HG03432 (cell line): ENCODE measurements at regions not wholly inside any gene's neighbourhood (a gene's known extent, or its start where the extent isn't known, plus 50 kb on each side); places are given as distances from the start of the nearest gene placed in this dataset.
A peak's percentile ranks its signal among the peaks of the same experiment; 100 is the strongest.
"Not testable (repeated sequence)": the region's sequence is repeated elsewhere in the genome, so short reads cannot be mapped to it uniquely, and the experiment has no call there.

Experiments
- ATAC-seq: cut with Tn5 transposase; IDR thresholded peaks from one replicate; pipeline ENCODE4 v1.9.1; 2021; ENCODE audit warnings: mild to moderate bottlenecking, moderate library complexity; ENCODE audit not compliant: unreplicated experiment

DNA sequence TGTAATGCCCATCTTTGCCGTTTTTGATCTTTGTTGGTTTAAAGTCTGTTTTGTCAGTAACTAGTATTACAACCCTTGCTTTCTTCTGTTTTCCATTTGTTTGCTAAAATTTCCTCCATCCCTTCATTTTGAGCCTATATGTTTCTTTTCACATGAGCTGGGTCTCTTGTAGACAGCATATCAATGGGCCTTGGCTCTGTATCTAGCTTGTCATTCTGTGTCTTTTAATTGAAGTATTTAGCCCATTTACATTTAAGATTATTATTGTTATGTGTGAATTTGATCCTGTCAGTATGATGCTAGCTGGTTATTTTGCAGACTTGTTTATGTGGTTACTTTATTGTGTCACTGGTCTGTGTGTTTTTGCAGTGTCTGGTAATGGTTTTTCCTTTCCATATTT lies 913.2 kb downstream of the TRHDE start:
- no peak for ATAC-seq

DNA sequence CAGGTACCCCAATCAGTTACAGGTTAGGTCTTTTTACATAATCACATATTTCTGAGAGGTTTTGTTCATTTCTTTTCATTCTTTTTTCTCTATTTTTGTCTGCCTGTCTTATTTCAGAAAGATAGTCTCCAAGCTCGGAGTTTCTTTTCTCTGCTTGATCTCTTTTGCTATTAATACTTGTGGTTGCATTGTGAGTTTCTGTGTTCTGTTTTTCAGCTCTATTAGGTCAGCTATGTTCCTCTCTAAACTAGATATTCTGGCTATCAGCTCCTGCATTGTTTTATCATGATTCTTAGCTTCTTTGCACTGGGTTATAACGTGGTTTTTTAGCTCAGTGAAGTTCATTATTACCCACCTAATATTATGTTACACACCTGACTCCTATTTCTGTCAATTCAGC lies 914.1 kb downstream of the TRHDE start:
- ATAC-seq = no peak

DNA sequence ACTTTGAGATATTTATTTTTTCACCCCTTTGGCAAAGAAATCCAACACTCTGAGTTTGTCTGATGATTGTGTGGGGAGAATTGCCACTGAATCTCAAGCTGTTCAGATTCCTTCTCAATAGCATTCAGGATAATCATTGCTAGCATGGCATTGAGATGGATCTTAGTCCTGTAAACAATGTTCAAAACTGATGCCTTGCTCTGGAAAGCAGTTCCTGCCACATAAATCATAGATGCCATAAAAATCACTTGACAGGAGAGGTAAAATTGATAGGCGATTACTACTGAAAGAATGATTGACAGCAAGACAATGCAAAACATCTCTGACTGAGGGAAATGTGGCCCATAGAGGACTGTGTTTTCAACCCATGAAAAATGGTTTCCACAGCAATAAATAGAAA lies 915.6 kb downstream of the TRHDE start:
- ATAC-seq = no peak

DNA sequence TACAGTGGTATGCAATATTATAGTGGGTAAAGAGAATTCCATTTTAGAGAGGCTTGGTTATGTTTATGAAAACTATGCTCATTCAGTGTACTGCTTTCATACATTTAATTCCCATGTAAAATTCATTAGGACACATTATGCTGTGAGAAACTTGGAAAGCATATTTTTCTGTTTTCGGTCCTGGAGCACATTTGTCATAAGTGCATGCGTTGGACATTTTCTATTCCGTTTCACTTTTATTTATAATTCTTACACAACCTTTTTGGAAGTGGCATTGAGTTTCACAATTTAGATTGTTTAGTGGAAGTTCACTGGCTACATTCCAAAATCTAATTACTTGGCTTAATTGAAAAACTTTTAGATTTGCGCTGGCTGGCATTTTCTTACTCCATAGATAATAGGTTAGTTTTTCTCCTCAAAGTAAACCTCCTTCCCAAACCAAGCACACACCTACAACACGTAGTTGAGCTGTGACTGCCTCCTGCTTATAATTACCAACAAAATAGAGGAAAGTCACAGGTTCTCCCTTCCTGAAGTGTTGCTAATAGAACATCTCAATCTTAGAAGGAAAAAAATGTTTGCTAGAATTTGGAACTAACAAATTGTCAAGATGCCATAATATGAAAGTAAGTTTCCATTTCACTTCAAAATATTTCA lies 938.5 kb downstream of the TRHDE start:
- no peak for ATAC-seq

DNA sequence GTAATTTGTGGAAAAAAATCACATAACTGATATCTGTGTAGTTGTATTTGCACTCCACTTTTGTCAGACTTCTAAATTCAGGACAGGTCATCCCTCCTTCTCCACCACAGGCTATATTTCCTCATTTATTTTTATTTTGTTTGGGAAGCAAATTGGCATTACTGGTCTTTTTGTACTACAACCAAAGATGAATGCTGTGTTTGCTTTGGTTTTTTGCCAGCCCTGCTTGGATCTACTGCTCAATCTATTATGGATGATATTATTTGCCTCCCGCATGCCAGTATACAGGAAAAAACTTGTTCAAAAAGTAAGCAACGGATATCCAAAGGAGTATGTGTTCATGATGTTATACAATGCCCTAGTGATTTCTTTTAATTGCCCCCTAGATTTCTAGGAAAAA lies 948.8 kb downstream of the TRHDE start:
- no peak for ATAC-seq

DNA sequence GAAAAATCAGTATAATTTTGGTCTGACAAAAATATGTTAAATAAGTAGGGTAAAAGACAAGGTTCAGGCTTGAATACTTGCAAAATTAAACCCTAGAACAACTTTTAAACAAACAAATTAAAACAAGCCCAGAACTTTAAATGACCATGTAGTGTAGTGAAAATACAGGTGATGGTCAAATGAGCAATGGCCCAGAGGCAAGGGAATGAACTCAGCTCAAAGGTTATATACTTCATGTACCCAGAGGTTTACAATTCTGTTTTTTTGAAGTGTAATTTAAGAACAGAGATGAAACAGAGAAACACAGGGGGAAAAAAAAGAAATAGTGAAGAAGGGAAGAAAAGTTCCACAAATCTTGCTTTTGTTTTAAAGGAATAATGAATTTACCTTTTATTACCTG lies 949.2 kb downstream of the TRHDE start:
- no peak for ATAC-seq

DNA sequence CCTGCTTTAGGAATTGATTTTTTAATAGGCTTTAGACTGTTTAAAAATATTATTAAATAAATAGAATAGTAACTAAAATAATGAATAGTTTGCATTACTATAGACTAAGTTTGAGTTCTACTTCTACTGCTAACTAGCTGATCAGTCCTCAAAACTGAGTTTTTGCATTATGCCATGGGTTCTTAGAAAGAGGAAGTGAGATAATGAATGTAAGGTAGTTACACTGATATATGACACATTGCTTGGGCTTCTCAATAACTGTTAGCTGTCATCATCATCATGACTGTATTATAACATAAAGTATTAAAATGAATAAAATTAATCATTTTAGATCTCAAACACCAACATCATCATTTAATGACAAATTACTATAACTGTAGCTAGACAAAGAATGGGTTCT lies 949.7 kb downstream of the TRHDE start:
- peak; percentile 51 for ATAC-seq

DNA sequence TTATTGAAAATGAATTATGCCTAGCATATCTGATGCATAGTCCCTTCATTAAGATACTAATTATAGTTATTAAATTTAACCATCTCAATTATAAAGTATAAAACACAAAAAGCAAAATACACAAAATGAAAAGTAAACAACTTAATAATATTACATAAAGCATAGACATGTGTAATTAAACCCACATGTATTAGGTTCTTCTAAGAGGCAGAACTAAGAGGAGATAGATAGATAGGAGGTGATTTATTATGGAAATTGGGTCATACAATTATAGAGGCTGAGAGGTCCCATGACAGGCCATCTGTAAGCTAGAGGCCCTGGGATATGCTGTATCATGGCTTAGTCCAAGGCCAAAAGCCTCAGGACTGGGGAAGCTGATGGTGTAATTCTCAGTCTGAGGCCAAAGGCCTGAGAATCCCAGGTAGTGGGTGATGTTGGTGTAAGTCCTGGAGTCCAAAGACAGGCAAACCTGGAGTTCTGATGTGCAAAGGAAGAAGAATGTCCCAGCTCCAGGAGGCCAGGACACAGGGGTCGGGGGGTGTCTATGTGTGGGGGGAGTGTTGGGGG lies 953.3 kb downstream of the TRHDE start:
- ATAC-seq = no peak

DNA sequence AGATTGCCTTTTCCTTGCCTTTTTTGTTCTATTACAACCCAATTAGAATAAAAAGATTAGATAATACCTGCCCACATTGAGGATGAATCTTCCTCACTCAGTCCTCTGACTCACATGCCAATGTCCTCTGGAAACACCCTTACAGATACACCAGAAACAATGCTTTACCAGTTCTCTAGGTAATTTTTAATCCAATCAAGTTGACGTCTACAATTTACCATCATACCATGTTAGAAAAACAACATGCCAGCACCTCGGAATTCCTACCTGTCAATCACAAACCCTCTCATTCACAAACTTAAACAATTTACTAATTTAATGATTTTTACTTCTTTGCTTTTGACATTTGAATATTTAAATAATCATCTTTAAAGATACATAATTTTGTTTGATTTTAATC lies 953.8 kb downstream of the TRHDE start:
- ATAC-seq = no peak

DNA sequence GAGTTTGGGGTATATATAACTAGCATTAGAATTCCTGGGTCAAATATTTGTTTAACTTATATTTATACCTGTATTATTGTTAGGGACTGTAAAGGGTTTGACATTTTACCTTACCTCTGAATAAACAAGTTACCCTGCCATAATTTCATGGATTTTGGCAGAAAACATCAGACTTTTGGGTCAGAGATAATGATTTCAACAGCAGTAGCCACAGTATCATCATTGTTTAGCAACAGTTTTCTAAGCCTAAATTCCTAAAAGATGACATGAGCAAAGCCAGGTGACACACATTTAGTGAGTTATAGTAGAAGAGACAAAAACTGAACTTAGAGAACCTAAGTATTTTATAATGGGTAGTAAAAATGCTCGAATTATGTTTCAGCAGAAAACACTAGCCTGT lies 954.4 kb downstream of the TRHDE start:
- no peak for ATAC-seq

DNA sequence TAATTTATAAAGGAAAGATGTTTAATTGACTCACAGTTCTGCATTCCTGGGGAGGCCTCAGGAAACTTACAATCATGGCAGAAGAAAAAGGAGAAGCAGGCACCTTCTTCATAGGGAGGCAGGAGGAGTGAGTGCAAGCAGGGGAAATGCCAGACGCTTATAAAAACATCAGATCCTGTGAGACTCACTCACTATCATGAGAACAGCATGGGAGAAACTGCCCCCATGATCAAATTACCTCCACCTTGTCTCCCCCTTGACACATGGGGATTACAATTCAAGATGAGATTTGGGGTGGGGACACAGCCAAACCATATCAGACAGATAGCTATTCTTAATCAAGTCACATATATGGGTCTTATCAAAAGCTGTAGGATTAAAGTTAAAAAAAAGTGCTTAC lies 956.7 kb downstream of the TRHDE start:
- not testable (repeated sequence) for ATAC-seq

DNA sequence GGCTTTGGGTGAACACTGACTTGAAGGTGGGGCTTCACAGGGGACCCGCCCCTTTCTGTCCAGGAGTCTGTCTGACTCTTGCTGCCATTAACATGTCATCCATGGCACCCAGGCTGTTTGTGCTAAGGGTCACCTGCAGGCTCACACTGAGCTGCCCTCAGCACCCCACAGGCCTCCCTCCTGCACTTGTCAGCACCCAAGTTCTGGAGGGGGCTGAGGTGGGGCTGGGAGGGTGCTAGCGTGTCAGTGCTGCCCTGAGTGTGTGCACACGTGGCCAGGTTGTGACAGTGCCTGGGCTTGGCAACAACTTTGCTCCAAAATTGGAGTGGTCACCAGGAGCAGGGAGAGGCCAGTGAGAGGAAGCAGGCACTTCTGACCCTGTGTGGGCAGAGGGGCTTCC lies 963.2 kb downstream of the TRHDE start:
- no peak for ATAC-seq

DNA sequence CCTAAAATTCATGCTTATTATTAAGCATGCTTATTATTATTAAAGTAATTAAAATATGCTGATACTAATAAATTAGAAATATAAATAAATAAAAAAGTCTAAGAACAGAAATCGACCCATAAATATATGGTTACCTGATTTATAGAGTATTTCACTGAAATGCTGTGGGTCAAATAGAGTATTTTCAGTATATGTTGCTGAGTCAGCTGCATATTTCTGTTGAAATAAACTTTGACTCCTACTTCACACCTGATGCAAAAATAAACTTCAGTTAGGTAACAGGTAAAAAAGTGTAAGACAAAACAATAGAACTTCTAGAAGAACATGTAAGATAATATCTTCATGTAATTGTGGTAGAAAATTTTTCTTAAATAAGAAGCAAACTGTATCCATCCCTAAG lies 967.9 kb downstream of the TRHDE start:
- no peak for ATAC-seq

DNA sequence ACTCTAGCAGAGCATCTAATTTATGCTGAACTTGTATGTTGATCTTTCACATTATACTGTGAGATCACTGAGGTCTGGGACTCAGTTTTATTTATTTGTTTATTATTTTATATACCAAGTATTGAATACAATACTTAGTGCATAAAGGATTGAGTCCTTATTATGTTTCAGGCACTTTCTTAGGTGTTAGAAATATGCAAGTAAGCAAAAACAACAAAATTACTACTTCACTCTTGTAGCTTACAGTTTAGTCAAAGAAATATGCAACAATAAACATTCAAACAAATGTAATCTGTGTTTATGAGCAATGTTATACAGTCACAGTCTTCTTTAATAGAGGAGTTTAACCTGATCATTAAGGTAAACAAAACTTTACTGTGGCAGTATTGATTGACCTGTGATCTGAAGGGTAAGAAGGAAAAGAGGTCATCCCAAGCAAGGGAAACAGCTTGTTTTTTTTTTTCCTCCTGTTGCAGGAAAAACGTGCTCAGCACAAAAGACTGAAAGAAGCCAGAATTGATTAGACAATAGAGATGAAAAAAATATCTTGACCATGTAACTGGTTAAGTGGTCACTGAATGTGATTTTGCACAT lies 990.7 kb downstream of the TRHDE start:
- ATAC-seq = no peak

DNA sequence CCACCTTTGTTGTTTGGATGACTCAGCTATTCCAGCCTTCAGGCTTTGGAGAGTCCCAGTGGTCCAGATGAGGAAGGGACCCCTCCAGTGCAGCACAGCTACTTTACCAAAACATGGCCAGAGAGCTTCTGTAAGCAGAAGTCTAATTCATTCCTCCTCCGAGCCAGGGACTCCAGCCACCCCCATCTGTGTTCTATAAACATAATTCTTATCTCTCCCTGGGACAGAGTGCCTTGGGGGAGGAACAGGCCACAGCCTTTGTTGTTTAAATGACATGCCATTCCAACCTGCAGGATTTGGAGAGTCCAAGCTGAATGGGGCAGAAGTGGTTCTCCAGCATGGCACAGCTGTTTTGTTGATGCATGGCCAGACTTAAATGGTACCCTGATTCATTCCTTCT lies 994.0 kb downstream of the TRHDE start:
- ATAC-seq = no peak

DNA sequence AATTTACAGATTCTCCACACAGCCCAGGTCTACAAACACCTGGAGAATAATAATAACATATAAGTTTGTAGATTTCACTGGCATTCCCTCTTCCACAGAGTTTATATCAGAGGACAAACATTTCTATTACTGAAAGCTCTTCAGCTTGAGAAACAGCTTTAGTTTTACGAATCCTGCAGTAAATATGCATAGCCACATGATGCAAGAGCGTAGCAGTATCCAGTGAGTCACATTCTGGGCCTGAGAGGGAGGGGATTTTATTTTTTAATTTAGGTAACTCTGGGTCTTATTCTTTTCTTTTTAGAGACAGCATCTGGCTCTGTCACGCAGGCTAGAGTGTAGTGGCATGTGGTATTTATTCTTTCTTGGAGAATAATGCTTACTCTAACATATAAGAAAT lies 1002.8 kb downstream of the TRHDE start:
- no peak for ATAC-seq

DNA sequence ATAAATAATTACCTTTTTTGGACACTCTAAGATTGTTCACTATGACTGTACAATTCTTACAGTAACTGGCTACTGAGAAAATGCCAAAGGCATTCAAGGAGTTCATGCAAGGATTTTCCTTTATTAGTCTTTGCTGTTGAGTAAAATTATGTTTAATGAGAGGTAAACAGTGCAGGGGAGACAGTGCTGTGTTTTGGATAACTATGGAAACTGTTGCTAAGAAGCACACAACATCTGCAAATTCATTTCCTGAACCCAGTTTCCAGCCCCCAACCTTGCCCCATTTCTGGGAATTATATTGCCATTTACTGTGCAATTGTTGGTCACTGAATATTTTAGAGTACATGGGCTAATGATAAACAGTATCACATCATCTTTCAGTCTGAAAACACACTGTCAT lies 1005.8 kb downstream of the TRHDE start:
- ATAC-seq = no peak

DNA sequence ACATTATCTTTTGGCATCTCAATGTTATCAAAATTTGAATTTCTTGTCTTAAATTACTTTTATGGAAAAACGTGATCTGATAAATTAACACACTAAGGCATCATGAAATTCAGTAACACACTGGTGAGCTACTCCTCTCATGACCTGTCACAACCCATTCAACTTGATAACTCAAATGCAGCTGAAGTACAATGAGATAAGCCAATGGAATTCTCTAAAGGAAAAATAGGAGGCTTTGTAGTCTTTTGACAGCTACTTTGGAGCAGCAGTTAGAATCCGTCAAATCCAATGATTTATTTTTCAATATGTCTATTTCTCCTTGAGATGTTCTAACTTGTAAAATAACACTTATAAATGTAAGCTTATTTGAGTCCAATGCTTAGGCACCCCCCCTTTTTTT lies 1029.4 kb downstream of the TRHDE start:
- ATAC-seq = no peak

DNA sequence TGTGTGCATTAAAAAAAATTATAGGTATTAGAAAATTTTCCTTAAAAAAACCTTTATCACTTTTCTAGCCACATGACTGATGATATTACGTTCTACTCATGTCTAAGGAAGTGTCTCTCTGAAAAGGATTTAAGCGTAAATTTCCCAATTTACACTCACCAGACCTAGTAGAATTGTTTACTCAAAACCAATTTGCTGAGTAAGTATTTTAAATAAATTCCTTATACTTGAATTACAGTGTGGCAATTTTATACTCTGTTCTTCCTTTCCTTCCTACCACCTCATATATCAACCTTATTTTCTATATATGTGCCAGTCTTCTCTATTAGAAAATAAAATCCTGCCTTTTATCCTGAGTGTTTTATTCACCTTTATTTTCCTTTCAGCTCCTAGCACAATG lies 1035.1 kb downstream of the TRHDE start:
- ATAC-seq = no peak

DNA sequence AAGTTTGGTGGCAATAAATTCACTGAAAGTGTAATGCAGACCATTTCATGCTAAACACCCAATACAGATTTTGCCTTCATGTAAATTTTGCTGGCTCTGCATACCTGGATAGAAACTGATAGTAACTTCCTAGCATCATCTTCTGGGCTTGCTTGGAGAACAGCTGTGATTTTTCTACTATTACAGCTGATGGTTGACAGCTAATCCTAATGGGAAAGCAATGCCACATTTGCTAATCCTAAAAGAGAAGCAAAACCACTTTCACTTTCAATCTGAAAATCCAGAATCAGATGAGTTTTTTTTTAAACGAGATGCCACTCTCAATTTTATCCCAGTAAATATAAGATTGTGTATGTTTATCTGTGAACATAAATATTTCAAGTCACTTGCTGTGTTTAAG lies 1035.9 kb downstream of the TRHDE start:
- ATAC-seq = no peak

DNA sequence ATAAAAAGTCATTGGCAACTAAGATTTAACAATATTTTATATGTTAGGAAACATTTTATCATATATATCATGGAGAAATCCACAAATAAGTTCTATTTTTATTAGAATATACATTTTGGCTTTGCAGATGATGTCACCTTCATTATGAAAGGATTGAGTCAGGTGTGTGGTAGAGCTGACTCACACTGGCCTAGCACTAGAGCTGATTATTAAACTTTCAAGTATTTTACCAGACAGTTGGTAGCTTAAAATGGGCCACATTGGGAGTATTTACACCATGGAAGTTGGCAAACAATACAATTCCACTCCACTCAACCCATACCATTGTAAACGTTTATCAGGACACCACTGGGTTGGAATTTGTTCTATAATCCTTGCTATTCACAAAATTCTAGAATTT lies 1036.6 kb downstream of the TRHDE start:
- no peak for ATAC-seq

DNA sequence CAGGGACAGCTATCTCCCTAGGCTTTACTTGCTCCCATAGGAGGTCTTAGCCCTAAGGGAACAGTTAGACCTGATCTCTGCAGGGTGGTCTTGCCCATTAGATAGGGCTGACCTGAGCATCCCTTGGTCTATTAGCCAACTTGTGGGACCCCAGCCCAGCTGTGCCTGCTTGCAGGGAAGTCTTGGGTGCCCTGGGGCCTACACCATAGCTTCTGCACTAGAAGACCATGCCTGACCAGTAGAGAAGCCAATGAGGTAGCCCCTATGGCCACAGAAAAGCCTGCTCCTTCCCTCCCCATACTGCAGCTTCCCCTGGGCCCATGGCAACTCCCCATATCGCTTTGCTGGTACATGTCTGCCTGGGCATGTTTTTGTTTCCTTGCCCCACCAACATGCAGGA lies 1049.1 kb downstream of the TRHDE start:
- ATAC-seq = no peak

DNA sequence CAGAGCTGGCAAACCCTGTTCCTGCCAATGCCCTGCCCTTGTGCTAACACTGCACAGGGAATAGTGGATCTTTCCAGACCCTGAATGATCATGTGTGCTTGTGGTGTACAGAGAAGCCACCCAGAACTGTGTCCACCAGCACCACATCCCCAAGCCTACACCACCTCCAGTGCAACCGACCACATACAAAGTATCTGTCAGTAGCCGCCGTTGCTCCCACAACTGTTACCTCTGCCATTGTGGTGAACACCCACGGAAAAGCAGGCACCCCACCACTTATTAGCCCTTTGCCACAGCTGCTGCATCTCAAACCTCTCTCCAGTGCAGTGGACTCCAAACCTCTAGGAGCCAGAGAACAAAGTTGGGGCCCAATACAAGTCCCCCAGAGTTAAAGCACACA lies 1049.6 kb downstream of the TRHDE start:
- ATAC-seq = no peak
